HepG2 (cell line): ENCODE measurements at regions not wholly inside any gene's neighbourhood (a gene's known extent, or its start where the extent isn't known, plus 50 kb on each side); places are given as distances from the start of the nearest gene placed in this dataset.

ENCODE experiments used
- ATAC-seq: fragments of 200-7000 bp; cut with Tn5 transposase; 3 replicates; pipeline ENCODE4 v1.9.1; 2020; ENCODE audit warnings: mild to moderate bottlenecking, moderate library complexity
- BruUV-seq: library from RNA; stranded (reverse); fragments of 400-500 nt; replicated peaks from 2 replicates; lab custom pipeline; 2021; lab: Mats Ljungman, UMichigan
- CTCF ChIA-PET: fragments of 300-600 bp; formaldehyde crosslinking; extraction: SDS; loops from one replicate; lab custom pipeline; 2021; ENCODE audit warnings: low total read pairs, inconsistent platforms, low intra/inter-chr PET ratio; lab: Yijun Ruan, JAX
- POLR2A ChIA-PET: fragments of 350-600 bp; sonication (Branson Sonifier 250); formaldehyde crosslinking; loops from one replicate; lab custom pipeline; 2020; ENCODE audit warnings: antibody characterized with exemption, inconsistent platforms; lab: Yijun Ruan, JAX
- DNase-seq: peaks from one replicate; pipeline ENCODE4 v3.0.0-alpha.2; 2015; ENCODE audit warnings: low spot score
- FAIRE-seq: peaks from 3 replicates; lab custom pipeline; 2011; peaks lifted over from hg19 to GRCh38; lab: Jason Lieb, UNC
- H2AFZ ChIP-seq: one replicate; pipeline ENCODE4 v1.6.1; 2011; ENCODE audit warnings: low read length, inconsistent platforms
- H3K27ac ChIP-seq: fragments of 300-600 bp; 3 replicates; pipeline ENCODE4 v1.8.0; 2011; ENCODE audit warnings: mixed run types, mild to moderate bottlenecking, mixed read lengths, low read length, inconsistent platforms; ENCODE audit not compliant: insufficient read depth; ENCODE audit errors: extremely low read length
- H3K27me3 ChIP-seq, 2 experiments: fragments of 200-600 bp in 1 of 2; 2 replicates in 1 of 2; 3 replicates in 1 of 2; pipeline versions ENCODE4 v1.6.0 to v1.8.0; 2011; ENCODE audit warnings: low read length in 2 of 2, mild to moderate bottlenecking in 2 of 2, moderate library complexity in 2 of 2, inconsistent platforms in 1 of 2; ENCODE audit not compliant: insufficient read depth in 2 of 2, control insufficient read depth in 1 of 2
- H3K36me3 ChIP-seq, 2 experiments: fragments of 200-600 bp in 1 of 2; replicated peaks in 1 of 2; 2 replicates in 1 of 2; 3 replicates in 1 of 2; pipeline versions ENCODE4 v1.5.1 to v1.8.0; 2011; ENCODE audit warnings: low read length in 2 of 2, inconsistent platforms in 1 of 2; ENCODE audit not compliant: insufficient read depth in 2 of 2, control insufficient read depth in 1 of 2
- H3K4me1 ChIP-seq: 2 replicates; pipeline ENCODE4 v1.5.1; 2012; ENCODE audit warnings: low read length, inconsistent platforms; ENCODE audit not compliant: insufficient read depth
- H3K4me2 ChIP-seq: 2 replicates; pipeline ENCODE4 v1.6.0; 2011; ENCODE audit warnings: low read depth, low read length, inconsistent platforms
- H3K4me3 ChIP-seq, 3 experiments: fragments of 200-600 bp in 1 of 3; sonication (generic), shearing (Covaris generic) in 1 of 3; replicated peaks in 1 of 3; 2 replicates each; pipeline ENCODE4 v1.5.1; 2011 to 2016; ENCODE audit warnings: low read length in 3 of 3, inconsistent platforms in 2 of 3, low read depth in 2 of 3, mild to moderate bottlenecking in 2 of 3, control low read depth in 1 of 3, mixed read lengths in 1 of 3; ENCODE audit not compliant: insufficient read depth in 1 of 3
- H3K79me2 ChIP-seq: one replicate; pipeline ENCODE4 v1.6.1; 2011; ENCODE audit warnings: low read length, inconsistent platforms; ENCODE audit not compliant: insufficient read depth
- H3K9ac ChIP-seq: 2 replicates; pipeline ENCODE4 v1.6.0; 2011; ENCODE audit warnings: mild to moderate bottlenecking, low read depth, low read length, inconsistent platforms; ENCODE audit not compliant: insufficient read depth
- H3K9me3 ChIP-seq: 2 replicates; pipeline ENCODE4 v1.5.1; 2012; ENCODE audit warnings: mild to moderate bottlenecking, low read length
- H4K20me1 ChIP-seq: 2 replicates; pipeline ENCODE4 v1.6.0; 2011; ENCODE audit warnings: inconsistent platforms, mild to moderate bottlenecking, low read length, moderate library complexity; ENCODE audit not compliant: insufficient read depth
- CHD2 ChIP-seq: IDR thresholded peaks from 2 replicates; pipeline ENCODE4 v1.6.1; 2011; ENCODE audit warnings: low read depth, low read length, improper control_type of control experiment
- FOXJ3 ChIP-seq: sonication (generic); formaldehyde crosslinking; IDR thresholded peaks from 2 replicates; pipeline ENCODE4 v1.4.0; 2020; ENCODE audit warnings: missing genetic modification reagents, mild to moderate bottlenecking, borderline replicate concordance
- NFKB2 ChIP-seq: sonication (generic); formaldehyde crosslinking; IDR thresholded peaks from 2 replicates; pipeline ENCODE4 v1.4.0; 2020; ENCODE audit warnings: missing genetic modification reagents, borderline replicate concordance
- RBM39 ChIP-seq: fragments of 200-400 bp; formaldehyde crosslinking; IDR thresholded peaks from one replicate; pipeline ENCODE4 v1.6.1; 2018; ENCODE audit warnings: antibody characterized with exemption, mild to moderate bottlenecking, low read depth, low read length; ENCODE audit not compliant: poor library complexity, severe bottlenecking
- ZNF205 ChIP-seq: IDR thresholded peaks from 2 replicates; pipeline ENCODE4 v1.6.1; 2018; ENCODE audit warnings: missing biosample characterization, missing genetic modification reagents
- ZNF33A ChIP-seq: sonication (generic); formaldehyde crosslinking; IDR thresholded peaks from 2 replicates; pipeline ENCODE4 v1.5.1; 2020; ENCODE audit warnings: missing genetic modification reagents, mild to moderate bottlenecking, moderate library complexity, borderline replicate concordance
- ZNF510 ChIP-seq: sonication (generic); formaldehyde crosslinking; IDR thresholded peaks from 2 replicates; pipeline ENCODE4 v1.4.0; 2020; ENCODE audit warnings: low read depth, mild to moderate bottlenecking, missing genetic modification reagents
- ZNF720 ChIP-seq: sonication (generic); formaldehyde crosslinking; IDR thresholded peaks from 2 replicates; pipeline ENCODE4 v1.4.0; 2020; ENCODE audit warnings: missing genetic modification reagents
- ZSCAN22 ChIP-seq: sonication (generic); formaldehyde crosslinking; IDR thresholded peaks from 2 replicates; pipeline ENCODE4 v1.4.0; 2020; ENCODE audit warnings: mild to moderate bottlenecking, missing genetic modification reagents
- WGBS: methylation state at CpG from one replicate; pipeline ENCODE4 v1.1.6; 2017; ENCODE audit warnings: low lambda C conversion rate; 5-methylcytosine and 5-hydroxymethylcytosine counted together
- in situ Hi-C: cut with HindIII; loops from 2 replicates; pipeline ENCODE4 v1.10.0; 2017; ENCODE audit warnings: low pct_unique_long_range_greater_than_20kb; ENCODE audit not compliant: extremely low pct_ligation_motif_present
- intact Hi-C: fragments of 100-400 bp; cut with micrococcal nuclease; formaldehyde crosslinking; loops from one replicate; pipeline ENCODE4 v1.10.0; 2022; ENCODE audit not compliant: unreplicated experiment
- TF ChIP-seq, protein P1 (sequence below): IDR thresholded peaks from 2 replicates; pipeline ENCODE4 v1.4.0; 2020; ENCODE audit warnings: mild to moderate bottlenecking, missing genetic modification reagents
- TF ChIP-seq, protein P2 (sequence below): sonication (generic); formaldehyde crosslinking; IDR thresholded peaks from 2 replicates; pipeline ENCODE4 v1.8.0; 2022; ENCODE audit warnings: missing genetic modification reagents, mild to moderate bottlenecking, moderate library complexity, borderline replicate concordance
- TF ChIP-seq, protein P3 (sequence below): sonication (generic); formaldehyde crosslinking; IDR thresholded peaks from 2 replicates; pipeline ENCODE4 v1.8.1; 2022; ENCODE audit warnings: low read depth, mild to moderate bottlenecking, missing genetic modification reagents

DNA sequence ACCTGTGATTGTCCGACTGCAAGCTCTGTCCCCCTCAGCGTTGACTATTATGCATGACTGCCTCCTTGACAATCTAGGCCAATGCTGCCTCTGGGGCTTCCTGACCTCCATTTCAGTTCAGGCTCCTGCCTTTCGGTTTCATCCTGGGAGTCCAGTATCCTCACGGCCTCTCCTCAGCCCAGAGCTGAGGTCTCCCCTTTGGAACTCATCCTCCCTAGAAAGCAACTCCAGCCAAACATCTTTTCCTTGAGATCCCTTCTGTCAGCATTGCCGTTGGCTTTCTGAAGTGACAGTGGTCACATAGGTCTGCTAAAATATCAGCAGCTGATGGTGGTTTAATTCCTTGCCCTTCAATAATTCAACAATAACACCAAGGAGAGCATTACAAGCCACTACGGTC is 519.1 kb upstream of the NBEA start (continued):
- TF ChIP-seq, protein P1, sequence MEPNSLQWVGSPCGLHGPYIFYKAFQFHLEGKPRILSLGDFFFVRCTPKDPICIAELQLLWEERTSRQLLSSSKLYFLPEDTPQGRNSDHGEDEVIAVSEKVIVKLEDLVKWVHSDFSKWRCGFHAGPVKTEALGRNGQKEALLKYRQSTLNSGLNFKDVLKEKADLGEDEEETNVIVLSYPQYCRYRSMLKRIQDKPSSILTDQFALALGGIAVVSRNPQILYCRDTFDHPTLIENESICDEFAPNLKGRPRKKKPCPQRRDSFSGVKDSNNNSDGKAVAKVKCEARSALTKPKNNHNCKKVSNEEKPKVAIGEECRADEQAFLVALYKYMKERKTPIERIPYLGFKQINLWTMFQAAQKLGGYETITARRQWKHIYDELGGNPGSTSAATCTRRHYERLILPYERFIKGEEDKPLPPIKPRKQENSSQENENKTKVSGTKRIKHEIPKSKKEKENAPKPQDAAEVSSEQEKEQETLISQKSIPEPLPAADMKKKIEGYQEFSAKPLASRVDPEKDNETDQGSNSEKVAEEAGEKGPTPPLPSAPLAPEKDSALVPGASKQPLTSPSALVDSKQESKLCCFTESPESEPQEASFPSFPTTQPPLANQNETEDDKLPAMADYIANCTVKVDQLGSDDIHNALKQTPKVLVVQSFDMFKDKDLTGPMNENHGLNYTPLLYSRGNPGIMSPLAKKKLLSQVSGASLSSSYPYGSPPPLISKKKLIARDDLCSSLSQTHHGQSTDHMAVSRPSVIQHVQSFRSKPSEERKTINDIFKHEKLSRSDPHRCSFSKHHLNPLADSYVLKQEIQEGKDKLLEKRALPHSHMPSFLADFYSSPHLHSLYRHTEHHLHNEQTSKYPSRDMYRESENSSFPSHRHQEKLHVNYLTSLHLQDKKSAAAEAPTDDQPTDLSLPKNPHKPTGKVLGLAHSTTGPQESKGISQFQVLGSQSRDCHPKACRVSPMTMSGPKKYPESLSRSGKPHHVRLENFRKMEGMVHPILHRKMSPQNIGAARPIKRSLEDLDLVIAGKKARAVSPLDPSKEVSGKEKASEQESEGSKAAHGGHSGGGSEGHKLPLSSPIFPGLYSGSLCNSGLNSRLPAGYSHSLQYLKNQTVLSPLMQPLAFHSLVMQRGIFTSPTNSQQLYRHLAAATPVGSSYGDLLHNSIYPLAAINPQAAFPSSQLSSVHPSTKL (CRISPR knock-in tag) = no peak
- TF ChIP-seq, protein P2, sequence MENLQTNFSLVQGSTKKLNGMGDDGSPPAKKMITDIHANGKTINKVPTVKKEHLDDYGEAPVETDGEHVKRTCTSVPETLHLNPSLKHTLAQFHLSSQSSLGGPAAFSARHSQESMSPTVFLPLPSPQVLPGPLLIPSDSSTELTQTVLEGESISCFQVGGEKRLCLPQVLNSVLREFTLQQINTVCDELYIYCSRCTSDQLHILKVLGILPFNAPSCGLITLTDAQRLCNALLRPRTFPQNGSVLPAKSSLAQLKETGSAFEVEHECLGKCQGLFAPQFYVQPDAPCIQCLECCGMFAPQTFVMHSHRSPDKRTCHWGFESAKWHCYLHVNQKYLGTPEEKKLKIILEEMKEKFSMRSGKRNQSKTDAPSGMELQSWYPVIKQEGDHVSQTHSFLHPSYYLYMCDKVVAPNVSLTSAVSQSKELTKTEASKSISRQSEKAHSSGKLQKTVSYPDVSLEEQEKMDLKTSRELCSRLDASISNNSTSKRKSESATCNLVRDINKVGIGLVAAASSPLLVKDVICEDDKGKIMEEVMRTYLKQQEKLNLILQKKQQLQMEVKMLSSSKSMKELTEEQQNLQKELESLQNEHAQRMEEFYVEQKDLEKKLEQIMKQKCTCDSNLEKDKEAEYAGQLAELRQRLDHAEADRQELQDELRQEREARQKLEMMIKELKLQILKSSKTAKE (CRISPR knock-in tag) = no peak
- TF ChIP-seq, all 625 proteins: peak for 0

DNA sequence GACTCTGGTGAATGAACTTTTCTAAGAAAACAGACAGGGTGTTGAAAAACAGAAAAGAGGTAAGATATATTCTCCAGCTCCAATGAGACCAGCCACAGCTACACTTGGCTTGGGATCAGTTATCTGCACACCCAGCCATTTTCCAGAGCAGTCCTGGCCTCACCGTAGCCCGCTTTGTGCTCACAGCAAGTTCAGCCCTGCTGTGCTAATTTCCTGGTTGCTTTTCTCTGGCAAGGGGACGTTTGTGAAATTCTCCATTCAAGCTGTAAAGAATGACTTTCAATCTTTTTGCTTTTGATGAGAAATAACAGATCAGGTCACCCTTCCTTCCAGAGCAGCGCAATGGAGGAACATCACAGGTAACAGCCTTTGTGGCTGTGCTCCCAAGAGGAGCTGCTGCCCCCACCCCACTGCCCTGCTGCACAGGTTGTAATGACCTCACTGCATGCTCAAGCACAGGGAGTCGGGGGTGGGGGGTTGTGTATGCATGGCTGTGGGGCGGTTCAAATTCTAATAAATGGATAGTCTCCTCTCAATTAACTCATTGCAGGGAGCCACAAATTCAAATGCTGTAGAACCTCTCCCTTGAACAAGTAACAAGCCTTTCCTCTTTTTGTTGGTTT is 516.6 kb upstream of the NBEA start:
- Histone ChIP-seq H3K4me1 (no peaks in the 10 kb centered on the region), H4K20me1 (no peaks in the 10 kb centered on the region), H3K9ac (no peak overlapping the region), H3K36me3 (no peaks in the 10 kb centered on the region), H3K9me3 (no peaks in the 10 kb centered on the region), H3K4me3 (no peak overlapping the region), H3K27ac (no peak overlapping the region), H2AFZ (no peak overlapping the region), H3K27me3 (no peaks in the 10 kb centered on the region; a peak in 1 of 5 replicates), H3K4me2 (no peak overlapping the region), H3K79me2 (no peaks in the 10 kb centered on the region)
- ChIA-PET POLR2A (no interaction called here), CTCF (no interaction called here)
- WGBS = 17% methylated on average over 6 of the region's 6 CpGs
- DNase-seq (no peak), FAIRE-seq (no peak), ATAC-seq (no peak)
- in situ Hi-C loops (no loop called here), intact Hi-C loops (no loop called here)
- BruUV-seq = no TSS peak
- TF ChIP-seq, protein P3, sequence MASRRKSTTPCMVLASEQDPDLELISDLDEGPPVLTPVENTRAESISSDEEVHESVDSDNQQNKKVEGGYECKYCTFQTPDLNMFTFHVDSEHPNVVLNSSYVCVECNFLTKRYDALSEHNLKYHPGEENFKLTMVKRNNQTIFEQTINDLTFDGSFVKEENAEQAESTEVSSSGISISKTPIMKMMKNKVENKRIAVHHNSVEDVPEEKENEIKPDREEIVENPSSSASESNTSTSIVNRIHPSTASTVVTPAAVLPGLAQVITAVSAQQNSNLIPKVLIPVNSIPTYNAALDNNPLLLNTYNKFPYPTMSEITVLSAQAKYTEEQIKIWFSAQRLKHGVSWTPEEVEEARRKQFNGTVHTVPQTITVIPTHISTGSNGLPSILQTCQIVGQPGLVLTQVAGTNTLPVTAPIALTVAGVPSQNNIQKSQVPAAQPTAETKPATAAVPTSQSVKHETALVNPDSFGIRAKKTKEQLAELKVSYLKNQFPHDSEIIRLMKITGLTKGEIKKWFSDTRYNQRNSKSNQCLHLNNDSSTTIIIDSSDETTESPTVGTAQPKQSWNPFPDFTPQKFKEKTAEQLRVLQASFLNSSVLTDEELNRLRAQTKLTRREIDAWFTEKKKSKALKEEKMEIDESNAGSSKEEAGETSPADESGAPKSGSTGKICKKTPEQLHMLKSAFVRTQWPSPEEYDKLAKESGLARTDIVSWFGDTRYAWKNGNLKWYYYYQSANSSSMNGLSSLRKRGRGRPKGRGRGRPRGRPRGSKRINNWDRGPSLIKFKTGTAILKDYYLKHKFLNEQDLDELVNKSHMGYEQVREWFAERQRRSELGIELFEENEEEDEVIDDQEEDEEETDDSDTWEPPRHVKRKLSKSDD (CRISPR knock-in tag) = no peak
- TF ChIP-seq ZNF510 (no peak), ZNF720 (CRISPR knock-in tag) (no peak), ZNF33A (CRISPR knock-in tag) (no peak), CHD2 (no peak), FOXJ3 (CRISPR knock-in tag) (no peak), ZSCAN22 (no peak), RBM39 (no peak), NFKB2 (CRISPR knock-in tag) (no peak), ZNF205 (CRISPR knock-in tag) (no peak)
